ENCODE measurements at regions not wholly inside any gene's neighbourhood (a gene's known extent, or its start where the extent isn't known, plus 50 kb on each side); places are given as distances from the start of the nearest gene placed in this dataset.

DNA sequence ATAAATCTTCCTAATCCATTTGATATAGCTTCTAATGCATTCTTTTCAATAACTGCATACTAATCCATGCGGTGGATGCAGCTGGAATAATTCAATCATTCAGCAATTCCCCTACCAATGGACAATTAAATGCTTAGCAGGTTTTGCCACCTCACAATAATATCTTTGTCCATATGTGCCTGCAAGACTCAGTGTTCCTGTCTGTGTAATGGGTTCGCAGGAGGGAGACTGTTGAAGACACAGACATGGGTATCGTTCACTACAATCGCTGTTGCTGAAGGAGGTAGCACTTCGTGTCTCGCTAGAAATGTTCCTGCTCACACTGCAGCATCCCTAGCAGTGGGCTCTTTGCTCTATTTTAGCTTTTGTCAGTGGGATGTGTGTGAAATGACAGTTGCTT is 214.4 kb downstream of the MED10 start:
- no peak overlapping the region for H3K4me2 ChIP-seq (ENCODE audit: low read length)
- no peaks in the 10 kb centered on the region for H3K36me3 ChIP-seq (ENCODE audit: insufficient read depth, low read length)
- H3K9me3 ChIP-seq (ENCODE audit: low read length) = no peaks in the 10 kb centered on the region
- H3K4me3 ChIP-seq (ENCODE audit: low read length) = no peak overlapping the region
- no peak overlapping the region for H3K9ac ChIP-seq (ENCODE audit: low read length)
- H2AFZ ChIP-seq (ENCODE audit: low read depth, low read length) = no peak overlapping the region
- no peak overlapping the region for H3K27ac ChIP-seq (ENCODE audit: low read length)
- no peaks in the 10 kb centered on the region for H3K27me3 ChIP-seq (ENCODE audit: insufficient read depth, low read depth, low read length)
- H4K20me1 ChIP-seq (ENCODE audit: insufficient read depth) = no peaks in the 10 kb centered on the region
- H3K79me2 ChIP-seq (replicated peaks; ENCODE audit: insufficient read depth, low read length) = no peaks in the 10 kb centered on the region
- no peak for TF ChIP-seq TAF1 (IDR thresholded peaks at IDR 0.05; ENCODE audit: low read depth)
- no peak for TF ChIP-seq EP300 (conservative IDR thresholded peaks at IDR 0.05; ENCODE audit: poor library complexity, severe bottlenecking)
- no peak for TF ChIP-seq MXI1 (conservative IDR thresholded peaks at IDR 0.05; ENCODE audit: poor library complexity, severe bottlenecking)
- no peak for TF ChIP-seq RAD21 (conservative IDR thresholded peaks at IDR 0.05)
- TF ChIP-seq EZH2 (IDR thresholded peaks at IDR 0.05; ENCODE audit: borderline replicate concordance, insufficient read depth, low read length, poor library complexity, severe bottlenecking) = no peak
- TF ChIP-seq, protein P1, sequence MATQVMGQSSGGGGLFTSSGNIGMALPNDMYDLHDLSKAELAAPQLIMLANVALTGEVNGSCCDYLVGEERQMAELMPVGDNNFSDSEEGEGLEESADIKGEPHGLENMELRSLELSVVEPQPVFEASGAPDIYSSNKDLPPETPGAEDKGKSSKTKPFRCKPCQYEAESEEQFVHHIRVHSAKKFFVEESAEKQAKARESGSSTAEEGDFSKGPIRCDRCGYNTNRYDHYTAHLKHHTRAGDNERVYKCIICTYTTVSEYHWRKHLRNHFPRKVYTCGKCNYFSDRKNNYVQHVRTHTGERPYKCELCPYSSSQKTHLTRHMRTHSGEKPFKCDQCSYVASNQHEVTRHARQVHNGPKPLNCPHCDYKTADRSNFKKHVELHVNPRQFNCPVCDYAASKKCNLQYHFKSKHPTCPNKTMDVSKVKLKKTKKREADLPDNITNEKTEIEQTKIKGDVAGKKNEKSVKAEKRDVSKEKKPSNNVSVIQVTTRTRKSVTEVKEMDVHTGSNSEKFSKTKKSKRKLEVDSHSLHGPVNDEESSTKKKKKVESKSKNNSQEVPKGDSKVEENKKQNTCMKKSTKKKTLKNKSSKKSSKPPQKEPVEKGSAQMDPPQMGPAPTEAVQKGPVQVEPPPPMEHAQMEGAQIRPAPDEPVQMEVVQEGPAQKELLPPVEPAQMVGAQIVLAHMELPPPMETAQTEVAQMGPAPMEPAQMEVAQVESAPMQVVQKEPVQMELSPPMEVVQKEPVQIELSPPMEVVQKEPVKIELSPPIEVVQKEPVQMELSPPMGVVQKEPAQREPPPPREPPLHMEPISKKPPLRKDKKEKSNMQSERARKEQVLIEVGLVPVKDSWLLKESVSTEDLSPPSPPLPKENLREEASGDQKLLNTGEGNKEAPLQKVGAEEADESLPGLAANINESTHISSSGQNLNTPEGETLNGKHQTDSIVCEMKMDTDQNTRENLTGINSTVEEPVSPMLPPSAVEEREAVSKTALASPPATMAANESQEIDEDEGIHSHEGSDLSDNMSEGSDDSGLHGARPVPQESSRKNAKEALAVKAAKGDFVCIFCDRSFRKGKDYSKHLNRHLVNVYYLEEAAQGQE (IDR thresholded peaks at IDR 0.05; ENCODE audit: borderline replicate concordance) = no peak
- no peak for TF ChIP-seq SMC3 (conservative IDR thresholded peaks at IDR 0.05; ENCODE audit: poor library complexity)
- TF ChIP-seq POLR2AphosphoS5 (IDR thresholded peaks at IDR 0.05) = no peak
- TF ChIP-seq, protein P2, sequence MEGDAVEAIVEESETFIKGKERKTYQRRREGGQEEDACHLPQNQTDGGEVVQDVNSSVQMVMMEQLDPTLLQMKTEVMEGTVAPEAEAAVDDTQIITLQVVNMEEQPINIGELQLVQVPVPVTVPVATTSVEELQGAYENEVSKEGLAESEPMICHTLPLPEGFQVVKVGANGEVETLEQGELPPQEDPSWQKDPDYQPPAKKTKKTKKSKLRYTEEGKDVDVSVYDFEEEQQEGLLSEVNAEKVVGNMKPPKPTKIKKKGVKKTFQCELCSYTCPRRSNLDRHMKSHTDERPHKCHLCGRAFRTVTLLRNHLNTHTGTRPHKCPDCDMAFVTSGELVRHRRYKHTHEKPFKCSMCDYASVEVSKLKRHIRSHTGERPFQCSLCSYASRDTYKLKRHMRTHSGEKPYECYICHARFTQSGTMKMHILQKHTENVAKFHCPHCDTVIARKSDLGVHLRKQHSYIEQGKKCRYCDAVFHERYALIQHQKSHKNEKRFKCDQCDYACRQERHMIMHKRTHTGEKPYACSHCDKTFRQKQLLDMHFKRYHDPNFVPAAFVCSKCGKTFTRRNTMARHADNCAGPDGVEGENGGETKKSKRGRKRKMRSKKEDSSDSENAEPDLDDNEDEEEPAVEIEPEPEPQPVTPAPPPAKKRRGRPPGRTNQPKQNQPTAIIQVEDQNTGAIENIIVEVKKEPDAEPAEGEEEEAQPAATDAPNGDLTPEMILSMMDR (IDR thresholded peaks at IDR 0.05; ENCODE audit: poor library complexity, severe bottlenecking) = no peak
- H3F3A ChIP-seq (ENCODE audit: insufficient read depth, low read length, poor library complexity, severe bottlenecking) = no peaks in the 10 kb centered on the region
- H3K9me2 ChIP-seq (ENCODE audit: insufficient read depth, low read length) = no peaks in the 10 kb centered on the region

DNA sequence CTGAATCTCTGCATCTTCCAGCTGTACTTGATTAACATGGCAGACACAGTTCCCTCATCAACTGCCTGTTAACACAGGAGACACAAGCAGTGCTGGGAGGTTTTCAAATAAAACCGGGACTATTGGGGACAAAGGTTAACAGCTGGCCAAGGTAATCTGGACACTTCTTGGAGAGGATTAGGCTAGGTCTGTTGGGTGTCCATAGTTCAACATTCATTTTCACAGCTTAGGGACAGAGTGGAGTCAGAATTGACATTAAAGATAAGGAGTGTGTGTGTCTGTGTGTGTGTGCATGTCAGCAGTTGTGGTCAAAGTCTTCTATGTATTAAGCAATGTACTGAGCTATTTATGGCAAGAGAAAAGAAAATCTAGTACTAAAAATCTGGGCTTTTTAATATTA is 216.2 kb downstream of the MED10 start:
- no peak overlapping the region for H3K27ac ChIP-seq (ENCODE audit: low read length)
- no peaks in the 10 kb centered on the region for H3K36me3 ChIP-seq (ENCODE audit: insufficient read depth, low read length)
- no peak overlapping the region for H3K4me2 ChIP-seq (ENCODE audit: low read length)
- no peaks in the 10 kb centered on the region for H3F3A ChIP-seq (ENCODE audit: insufficient read depth, low read length, poor library complexity, severe bottlenecking)
- no peaks in the 10 kb centered on the region for H3K9me2 ChIP-seq (ENCODE audit: insufficient read depth, low read length)
- no peaks in the 10 kb centered on the region for H4K20me1 ChIP-seq (ENCODE audit: insufficient read depth)
- H3K27me3 ChIP-seq (ENCODE audit: insufficient read depth, low read depth, low read length) = no peaks in the 10 kb centered on the region
- H3K79me2 ChIP-seq (replicated peaks; ENCODE audit: insufficient read depth, low read length) = no peaks in the 10 kb centered on the region
- no peak overlapping the region for H3K9ac ChIP-seq (ENCODE audit: low read length)
- TF ChIP-seq, protein P1 (IDR thresholded peaks at IDR 0.05; ENCODE audit: borderline replicate concordance) = no peak
- TF ChIP-seq RAD21 (conservative IDR thresholded peaks at IDR 0.05) = no peak
- no peak for TF ChIP-seq TAF1 (IDR thresholded peaks at IDR 0.05; ENCODE audit: low read depth)
- no peak for TF ChIP-seq EZH2 (IDR thresholded peaks at IDR 0.05; ENCODE audit: borderline replicate concordance, insufficient read depth, low read length, poor library complexity, severe bottlenecking)
- TF ChIP-seq POLR2AphosphoS5 (IDR thresholded peaks at IDR 0.05) = no peak
- TF ChIP-seq MXI1 (conservative IDR thresholded peaks at IDR 0.05; ENCODE audit: poor library complexity, severe bottlenecking) = no peak
- TF ChIP-seq SMC3 (conservative IDR thresholded peaks at IDR 0.05; ENCODE audit: poor library complexity) = no peak
- TF ChIP-seq EP300 (conservative IDR thresholded peaks at IDR 0.05; ENCODE audit: poor library complexity, severe bottlenecking) = no peak
- TF ChIP-seq, protein P2 (IDR thresholded peaks at IDR 0.05; ENCODE audit: poor library complexity, severe bottlenecking) = no peak
- H3K4me3 ChIP-seq (ENCODE audit: low read length) = no peak overlapping the region
- no peak overlapping the region for H2AFZ ChIP-seq (ENCODE audit: low read depth, low read length)
- no peaks in the 10 kb centered on the region for H3K9me3 ChIP-seq (ENCODE audit: low read length)

All from neural cell (in vitro differentiated cells).